ENCODE measurements at regions not wholly inside any gene's neighbourhood (a gene's known extent, or its start where the extent isn't known, plus 50 kb on each side); places are given as distances from the start of the nearest gene placed in this dataset.

- Histone ChIP-seq H3K79me2 (replicated peaks; ENCODE audit: insufficient read depth, low read length) (no peaks in the 10 kb centered on the region), H3F3A (ENCODE audit: insufficient read depth, low read length, poor library complexity, severe bottlenecking) (no peaks in the 10 kb centered on the region), H3K4me3 (ENCODE audit: low read length) (no peak overlapping the region), H2AFZ (ENCODE audit: low read depth, low read length) (no peak overlapping the region), H3K9ac (ENCODE audit: low read length) (no peak overlapping the region), H4K20me1 (ENCODE audit: insufficient read depth) (no peaks in the 10 kb centered on the region), H3K9me2 (ENCODE audit: insufficient read depth, low read length) (no peaks in the 10 kb centered on the region), H3K9me3 (ENCODE audit: low read length) (no peaks in the 10 kb centered on the region), H3K4me2 (ENCODE audit: low read length) (no peak overlapping the region), H3K36me3 (ENCODE audit: insufficient read depth, low read length) (no peaks in the 10 kb centered on the region), H3K27ac (ENCODE audit: low read length) (no peak overlapping the region), H3K27me3 (ENCODE audit: insufficient read depth, low read depth, low read length) (no peaks in the 10 kb centered on the region)
- TF ChIP-seq SMC3 (conservative IDR thresholded peaks at IDR 0.05; ENCODE audit: poor library complexity) (no peak), EP300 (conservative IDR thresholded peaks at IDR 0.05; ENCODE audit: poor library complexity, severe bottlenecking) (no peak), EZH2 (IDR thresholded peaks at IDR 0.05; ENCODE audit: borderline replicate concordance, insufficient read depth, low read length, poor library complexity, severe bottlenecking) (no peak), TAF1 (IDR thresholded peaks at IDR 0.05; ENCODE audit: low read depth) (no peak), MXI1 (conservative IDR thresholded peaks at IDR 0.05; ENCODE audit: poor library complexity, severe bottlenecking) (no peak), POLR2AphosphoS5 (IDR thresholded peaks at IDR 0.05) (no peak), RAD21 (conservative IDR thresholded peaks at IDR 0.05) (no peak)
- TF ChIP-seq, protein P1, sequence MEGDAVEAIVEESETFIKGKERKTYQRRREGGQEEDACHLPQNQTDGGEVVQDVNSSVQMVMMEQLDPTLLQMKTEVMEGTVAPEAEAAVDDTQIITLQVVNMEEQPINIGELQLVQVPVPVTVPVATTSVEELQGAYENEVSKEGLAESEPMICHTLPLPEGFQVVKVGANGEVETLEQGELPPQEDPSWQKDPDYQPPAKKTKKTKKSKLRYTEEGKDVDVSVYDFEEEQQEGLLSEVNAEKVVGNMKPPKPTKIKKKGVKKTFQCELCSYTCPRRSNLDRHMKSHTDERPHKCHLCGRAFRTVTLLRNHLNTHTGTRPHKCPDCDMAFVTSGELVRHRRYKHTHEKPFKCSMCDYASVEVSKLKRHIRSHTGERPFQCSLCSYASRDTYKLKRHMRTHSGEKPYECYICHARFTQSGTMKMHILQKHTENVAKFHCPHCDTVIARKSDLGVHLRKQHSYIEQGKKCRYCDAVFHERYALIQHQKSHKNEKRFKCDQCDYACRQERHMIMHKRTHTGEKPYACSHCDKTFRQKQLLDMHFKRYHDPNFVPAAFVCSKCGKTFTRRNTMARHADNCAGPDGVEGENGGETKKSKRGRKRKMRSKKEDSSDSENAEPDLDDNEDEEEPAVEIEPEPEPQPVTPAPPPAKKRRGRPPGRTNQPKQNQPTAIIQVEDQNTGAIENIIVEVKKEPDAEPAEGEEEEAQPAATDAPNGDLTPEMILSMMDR (IDR thresholded peaks at IDR 0.05; ENCODE audit: poor library complexity, severe bottlenecking), result no peak
- TF ChIP-seq, protein P2, sequence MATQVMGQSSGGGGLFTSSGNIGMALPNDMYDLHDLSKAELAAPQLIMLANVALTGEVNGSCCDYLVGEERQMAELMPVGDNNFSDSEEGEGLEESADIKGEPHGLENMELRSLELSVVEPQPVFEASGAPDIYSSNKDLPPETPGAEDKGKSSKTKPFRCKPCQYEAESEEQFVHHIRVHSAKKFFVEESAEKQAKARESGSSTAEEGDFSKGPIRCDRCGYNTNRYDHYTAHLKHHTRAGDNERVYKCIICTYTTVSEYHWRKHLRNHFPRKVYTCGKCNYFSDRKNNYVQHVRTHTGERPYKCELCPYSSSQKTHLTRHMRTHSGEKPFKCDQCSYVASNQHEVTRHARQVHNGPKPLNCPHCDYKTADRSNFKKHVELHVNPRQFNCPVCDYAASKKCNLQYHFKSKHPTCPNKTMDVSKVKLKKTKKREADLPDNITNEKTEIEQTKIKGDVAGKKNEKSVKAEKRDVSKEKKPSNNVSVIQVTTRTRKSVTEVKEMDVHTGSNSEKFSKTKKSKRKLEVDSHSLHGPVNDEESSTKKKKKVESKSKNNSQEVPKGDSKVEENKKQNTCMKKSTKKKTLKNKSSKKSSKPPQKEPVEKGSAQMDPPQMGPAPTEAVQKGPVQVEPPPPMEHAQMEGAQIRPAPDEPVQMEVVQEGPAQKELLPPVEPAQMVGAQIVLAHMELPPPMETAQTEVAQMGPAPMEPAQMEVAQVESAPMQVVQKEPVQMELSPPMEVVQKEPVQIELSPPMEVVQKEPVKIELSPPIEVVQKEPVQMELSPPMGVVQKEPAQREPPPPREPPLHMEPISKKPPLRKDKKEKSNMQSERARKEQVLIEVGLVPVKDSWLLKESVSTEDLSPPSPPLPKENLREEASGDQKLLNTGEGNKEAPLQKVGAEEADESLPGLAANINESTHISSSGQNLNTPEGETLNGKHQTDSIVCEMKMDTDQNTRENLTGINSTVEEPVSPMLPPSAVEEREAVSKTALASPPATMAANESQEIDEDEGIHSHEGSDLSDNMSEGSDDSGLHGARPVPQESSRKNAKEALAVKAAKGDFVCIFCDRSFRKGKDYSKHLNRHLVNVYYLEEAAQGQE (IDR thresholded peaks at IDR 0.05; ENCODE audit: borderline replicate concordance), result no peak
These were observed 2212.8 kb downstream of the MRPL39 start for GRCh38 chr21:23394458-23394857.

DNA sequence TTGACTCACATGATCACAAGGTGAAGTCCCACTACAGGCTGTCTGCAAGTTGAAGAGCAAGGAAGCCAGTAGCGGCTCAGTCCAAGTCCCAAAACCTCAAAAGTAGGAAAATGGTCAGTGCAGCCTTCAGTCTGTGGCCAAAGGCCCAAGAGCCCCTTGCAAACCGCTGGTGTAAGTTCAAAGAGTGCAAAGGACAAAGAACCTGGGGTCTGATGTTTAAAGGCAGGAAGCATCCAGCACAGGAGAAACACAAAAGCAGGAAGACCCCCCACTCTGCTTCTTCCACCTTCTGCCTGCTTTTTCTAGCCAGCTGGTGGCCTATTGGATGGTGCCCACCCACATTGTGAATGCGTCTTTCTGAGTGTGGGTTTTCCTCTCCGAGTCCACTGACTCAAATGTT is 2222.6 kb downstream of the MRPL39 start:
- H3K27ac ChIP-seq (ENCODE audit: low read length), result no peak overlapping the region
- no peaks in the 10 kb centered on the region for H3K27me3 ChIP-seq (ENCODE audit: insufficient read depth, low read depth, low read length)
- H3K36me3 ChIP-seq (ENCODE audit: insufficient read depth, low read length), result no peaks in the 10 kb centered on the region
- H3K9ac ChIP-seq (ENCODE audit: low read length), result no peak overlapping the region
- no peaks in the 10 kb centered on the region for H3K79me2 ChIP-seq (replicated peaks; ENCODE audit: insufficient read depth, low read length)
- H3K4me3 ChIP-seq (ENCODE audit: low read length), result no peak overlapping the region
- TF ChIP-seq, protein P1 (IDR thresholded peaks at IDR 0.05; ENCODE audit: poor library complexity, severe bottlenecking), result no peak
- TF ChIP-seq, protein P2 (IDR thresholded peaks at IDR 0.05; ENCODE audit: borderline replicate concordance), result no peak
- no peak for TF ChIP-seq RAD21 (conservative IDR thresholded peaks at IDR 0.05)
- no peak for TF ChIP-seq MXI1 (conservative IDR thresholded peaks at IDR 0.05; ENCODE audit: poor library complexity, severe bottlenecking)
- TF ChIP-seq EP300 (conservative IDR thresholded peaks at IDR 0.05; ENCODE audit: poor library complexity, severe bottlenecking), result no peak
- no peak for TF ChIP-seq TAF1 (IDR thresholded peaks at IDR 0.05; ENCODE audit: low read depth)
- TF ChIP-seq SMC3 (conservative IDR thresholded peaks at IDR 0.05; ENCODE audit: poor library complexity), result no peak
- TF ChIP-seq POLR2AphosphoS5 (IDR thresholded peaks at IDR 0.05), result no peak
- TF ChIP-seq EZH2 (IDR thresholded peaks at IDR 0.05; ENCODE audit: borderline replicate concordance, insufficient read depth, low read length, poor library complexity, severe bottlenecking), result no peak
- H3K4me2 ChIP-seq (ENCODE audit: low read length), result no peak overlapping the region
- no peaks in the 10 kb centered on the region for H3K9me3 ChIP-seq (ENCODE audit: low read length)
- H3F3A ChIP-seq (ENCODE audit: insufficient read depth, low read length, poor library complexity, severe bottlenecking), result no peaks in the 10 kb centered on the region
- no peaks in the 10 kb centered on the region for H3K9me2 ChIP-seq (ENCODE audit: insufficient read depth, low read length)
- H4K20me1 ChIP-seq (ENCODE audit: insufficient read depth), result no peaks in the 10 kb centered on the region
- H2AFZ ChIP-seq (ENCODE audit: low read depth, low read length), result no peak overlapping the region

Measured in neural cell (in vitro differentiated cells).